ENCODE measurements at regions not wholly inside any gene's neighbourhood (a gene's known extent, or its start where the extent isn't known, plus 50 kb on each side); places are given as distances from the start of the nearest gene placed in this dataset.
"Not testable (repeated sequence)": the region's sequence is repeated elsewhere in the genome, so short reads cannot be mapped to it uniquely, and the experiment has no call there.

DNA sequence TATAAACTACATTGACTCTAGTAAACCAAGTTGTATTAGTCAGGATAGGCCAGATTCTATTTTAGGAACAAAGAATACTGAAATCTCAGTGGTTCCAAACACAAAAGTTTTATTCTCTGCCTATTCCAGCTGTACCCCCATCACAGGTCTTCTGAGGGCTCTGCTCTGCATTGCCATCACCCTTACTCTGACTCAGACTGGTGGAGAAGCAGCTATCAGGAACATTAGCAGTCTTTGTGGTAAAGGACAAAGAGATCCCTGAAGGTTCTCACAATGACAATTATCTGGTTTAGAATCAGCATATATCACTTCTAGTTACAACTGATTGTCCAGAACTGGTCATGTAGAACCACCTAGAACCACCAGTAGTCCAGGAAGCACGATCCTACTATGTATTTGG, 251.1 kb downstream of the GLUD2 start:
- DNase-seq (ENCODE audit: low read depth): no peak

DNA sequence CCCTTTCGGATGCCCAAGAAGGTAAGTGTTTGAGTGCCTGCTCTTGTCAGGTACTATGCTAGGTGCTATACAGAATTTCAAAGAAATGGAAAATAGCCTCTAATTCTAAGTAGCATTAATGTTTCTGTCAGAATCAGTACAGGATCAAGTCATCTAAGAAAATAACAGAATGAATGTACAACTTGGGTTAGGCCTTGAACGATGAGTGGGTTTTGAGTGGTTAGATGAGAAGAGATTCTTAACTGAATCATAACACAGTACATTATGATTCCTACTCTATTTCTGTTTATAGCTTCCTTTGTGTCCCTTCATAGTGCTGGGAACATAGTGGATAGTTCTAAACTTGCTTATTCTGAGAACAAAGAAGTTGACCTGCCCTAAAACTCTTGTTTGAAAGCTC, 253.9 kb downstream of the GLUD2 start:
- no peak for DNase-seq (ENCODE audit: low read depth)

DNA sequence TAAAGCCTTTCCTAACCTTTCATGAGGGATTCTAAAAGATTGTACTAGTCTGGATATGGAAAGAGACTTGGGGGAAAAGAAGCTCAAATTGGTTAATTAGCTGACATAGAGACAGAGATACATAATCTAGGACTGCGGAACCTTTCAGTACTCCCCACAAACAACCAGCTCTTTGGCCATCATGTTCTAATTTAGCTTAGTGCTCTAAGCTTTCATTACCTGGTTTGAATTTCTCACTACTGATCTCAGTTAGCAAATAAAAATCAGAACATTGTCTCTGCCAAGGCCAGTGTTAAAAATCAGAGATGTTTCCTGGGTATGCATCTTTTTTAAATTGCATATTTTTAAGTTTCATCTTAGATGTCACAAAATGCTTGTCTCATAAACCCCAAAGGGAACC, 254.4 kb downstream of the GLUD2 start:
- DNase-seq (ENCODE audit: low read depth): no peak

DNA sequence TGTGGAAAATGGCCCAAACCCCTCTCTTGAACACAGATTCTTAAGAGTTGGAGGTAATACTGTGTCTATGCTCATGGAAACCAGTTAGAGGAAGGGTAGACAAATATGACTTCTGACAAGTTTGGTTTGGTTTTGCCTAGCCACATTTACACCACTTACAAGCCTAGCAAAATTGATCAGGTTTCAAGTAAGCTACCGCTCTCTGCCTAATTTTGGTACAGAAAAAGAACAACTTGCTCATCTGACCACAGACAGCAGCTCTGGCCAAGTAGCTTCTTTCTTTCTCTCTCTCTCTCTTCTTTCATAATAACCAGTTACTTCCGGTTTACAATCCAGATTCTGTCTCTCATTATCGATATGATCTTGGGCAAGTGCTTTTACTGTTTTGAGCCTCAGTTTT, 260.0 kb downstream of the GLUD2 start:
- no peak for DNase-seq (ENCODE audit: low read depth)

- DNase-seq (ENCODE audit: low read depth): peak; percentile 77
Measured at GRCh38 chrX:121308276-121308805, 260.9 kb downstream of the GLUD2 start.

DNA sequence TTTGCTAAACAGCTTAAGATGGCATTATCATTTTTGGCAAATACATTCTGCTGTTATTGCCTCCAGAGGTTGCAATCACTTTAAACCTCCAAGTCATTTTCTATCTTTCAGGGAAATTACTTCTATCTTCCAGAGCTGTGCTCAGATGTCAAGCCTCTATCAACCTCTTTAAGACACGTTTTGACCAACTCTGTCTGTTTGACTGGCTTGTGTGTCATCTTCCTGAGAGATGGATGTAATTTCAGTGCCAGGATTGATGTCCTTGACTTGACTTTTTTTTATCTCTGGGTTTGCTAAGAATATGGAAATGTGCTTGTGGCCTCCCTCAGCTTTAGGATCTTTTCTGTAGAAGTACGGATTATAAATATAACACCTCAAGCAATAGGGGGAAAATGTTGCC, 263.4 kb downstream of the GLUD2 start:
- DNase-seq (ENCODE audit: low read depth): no peak

GRCh38 chrX:121320441-121320840, 273.0 kb downstream of the GLUD2 start:
- DNase-seq (ENCODE audit: low read depth): no peak

GRCh38 chrX:121322159-121322558, 274.7 kb downstream of the GLUD2 start:
- DNase-seq (ENCODE audit: low read depth): no peak

DNA sequence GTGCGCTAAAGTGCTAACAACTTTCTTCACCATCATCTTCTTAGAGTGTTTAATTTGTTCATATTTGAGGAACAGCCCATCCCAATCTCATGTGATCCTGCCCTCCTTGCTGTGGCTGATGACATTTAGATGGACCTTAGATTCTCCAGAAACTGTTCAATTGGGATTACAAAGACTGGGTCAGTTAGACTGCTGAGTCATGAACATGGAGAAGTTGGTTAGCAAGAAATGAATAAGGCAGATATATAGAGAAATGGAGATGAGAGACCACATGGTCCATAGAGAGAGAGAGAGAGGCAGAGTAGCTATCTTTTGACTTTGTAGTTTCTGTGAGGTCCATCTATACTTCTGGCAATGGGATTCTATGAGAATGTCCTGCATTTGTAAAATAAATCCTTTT, 275.9 kb downstream of the GLUD2 start:
- DNase-seq (ENCODE audit: low read depth): no peak

DNA sequence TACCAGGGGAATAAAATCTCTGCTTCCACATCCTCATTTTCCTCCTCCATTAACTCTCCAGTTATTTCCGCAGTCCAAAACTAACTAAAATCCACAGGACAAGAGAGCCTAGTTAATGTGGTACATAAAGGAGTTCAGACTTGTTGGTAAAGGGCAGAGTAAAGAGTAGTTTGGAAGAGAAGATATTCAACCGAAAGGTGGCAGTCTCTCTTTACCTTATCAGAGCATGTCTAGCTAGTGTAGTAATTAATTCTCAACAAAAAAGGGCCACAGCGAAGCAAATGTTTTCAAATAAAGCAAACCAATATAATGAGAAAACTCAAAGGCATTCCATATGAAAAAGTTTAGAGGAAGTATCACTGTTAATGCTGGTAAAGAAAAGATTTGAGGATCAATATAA, 286.5 kb downstream of the GLUD2 start:
- no peak for DNase-seq (ENCODE audit: low read depth)

GRCh38 chrX:121336831-121337421, 289.5 kb downstream of the GLUD2 start:
- DNase-seq (ENCODE audit: low read depth): peak; percentile 9

- DNase-seq (ENCODE audit: low read depth): no peak
Measured at GRCh38 chrX:121337816-121338215, 290.4 kb downstream of the GLUD2 start.

DNA sequence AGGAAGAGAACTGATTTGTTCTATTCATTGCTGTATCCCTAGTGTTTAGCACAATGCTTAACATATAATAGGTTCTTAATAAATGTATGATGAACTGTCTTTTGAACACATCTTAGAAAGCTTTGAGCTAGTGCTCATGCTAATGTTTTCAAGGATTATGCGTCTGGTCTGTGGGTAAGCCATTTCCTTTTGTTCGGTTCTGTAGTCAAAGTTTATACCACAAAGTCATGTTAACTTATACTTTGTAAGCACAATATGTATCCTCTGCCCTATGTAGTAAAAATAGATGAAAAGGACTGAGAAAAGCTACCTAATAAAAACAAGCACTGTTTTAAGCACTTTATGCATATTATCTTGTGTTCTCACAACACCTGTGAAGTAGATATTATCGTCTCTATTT, 301.9 kb downstream of the GLUD2 start:
- no peak for DNase-seq (ENCODE audit: low read depth)

- peak; percentile 73 for DNase-seq (ENCODE audit: low read depth)
Measured at GRCh38 chrX:121356139-121356849, 308.9 kb downstream of the GLUD2 start.

GRCh38 chrX:121356850-121357171, 309.4 kb downstream of the GLUD2 start:
- no peak for DNase-seq (ENCODE audit: low read depth)

GRCh38 chrX:121360280-121360679, 312.9 kb downstream of the GLUD2 start:
- DNase-seq (ENCODE audit: low read depth): no peak

- peak; percentile 9 for DNase-seq (ENCODE audit: low read depth)
Measured at GRCh38 chrX:121365572-121366161, 318.3 kb downstream of the GLUD2 start.

DNA sequence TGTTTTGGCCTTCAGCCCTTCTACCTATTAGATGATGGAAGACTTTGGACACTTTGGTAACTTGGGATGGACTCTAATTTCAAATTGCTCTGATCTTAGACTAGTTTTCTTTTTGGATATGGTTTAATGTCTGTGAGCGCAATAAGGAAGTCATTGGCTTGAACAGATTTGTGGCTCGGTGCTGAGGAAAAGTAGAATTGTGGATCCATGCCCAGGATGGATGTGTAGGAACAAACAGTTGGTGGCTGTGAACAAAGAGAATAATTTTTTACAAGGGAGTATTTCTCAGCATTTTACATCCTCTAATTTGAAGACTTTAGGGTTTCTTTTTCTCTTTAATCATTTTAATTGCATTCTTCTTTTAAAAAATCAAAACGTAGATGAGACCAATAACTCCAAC, 327.1 kb downstream of the GLUD2 start:
- DNase-seq (ENCODE audit: low read depth): no peak

DNA sequence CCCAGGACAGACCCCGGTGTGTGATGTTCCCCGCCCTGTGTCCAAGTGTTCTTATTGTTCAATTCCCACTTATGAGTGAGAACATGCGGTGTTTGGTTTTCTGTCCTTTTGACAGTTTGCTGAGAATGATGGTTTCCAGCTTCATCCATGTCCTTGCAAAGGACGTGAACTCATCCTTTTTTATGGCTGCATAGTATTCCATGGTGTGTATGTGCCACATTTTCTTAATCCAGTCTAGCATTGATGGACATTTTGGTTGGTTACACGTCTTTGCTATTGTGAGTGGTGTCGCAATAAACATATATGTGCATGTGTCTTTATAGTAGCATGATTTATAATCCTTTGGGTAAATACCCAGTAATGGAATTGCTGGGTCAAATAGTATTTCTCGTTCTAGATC, 334.5 kb downstream of the GLUD2 start:
- DNase-seq (ENCODE audit: low read depth): not testable (repeated sequence)

- peak; percentile 52 for DNase-seq (ENCODE audit: low read depth)
Measured at GRCh38 chrX:121389976-121390714, 342.7 kb downstream of the GLUD2 start.

GRCh38 chrX:121405826-121406225, 358.4 kb downstream of the GLUD2 start:
- no peak for DNase-seq (ENCODE audit: low read depth)

- no peak for DNase-seq (ENCODE audit: low read depth)
Measured at GRCh38 chrX:121407627-121408026, 360.2 kb downstream of the GLUD2 start.

DNA sequence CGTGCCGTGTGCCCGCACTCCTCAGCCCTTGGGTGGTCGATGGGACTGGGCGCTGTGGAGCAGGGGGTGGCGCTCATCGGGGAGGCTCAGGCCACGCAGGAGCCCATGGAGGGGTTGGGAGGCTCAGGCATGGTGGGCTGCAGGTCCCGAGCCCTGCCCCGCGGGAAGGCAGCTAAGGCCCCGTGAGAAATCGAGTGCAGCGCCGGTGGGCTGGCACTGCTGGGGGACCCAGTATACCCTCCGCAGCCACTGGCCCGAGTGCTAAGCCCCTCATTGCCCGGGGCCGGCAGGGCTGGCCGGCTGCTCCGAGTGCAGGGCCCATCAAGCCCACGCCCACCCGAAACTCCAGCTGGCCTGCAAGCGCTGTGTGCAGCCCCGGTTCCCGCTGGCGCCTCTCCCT, 384.1 kb downstream of the GLUD2 start:
- not testable (repeated sequence) for DNase-seq (ENCODE audit: low read depth)
